ENCODE measurements at regions not wholly inside any gene's neighbourhood (a gene's known extent, or its start where the extent isn't known, plus 50 kb on each side); places are given as distances from the start of the nearest gene placed in this dataset.

DNA sequence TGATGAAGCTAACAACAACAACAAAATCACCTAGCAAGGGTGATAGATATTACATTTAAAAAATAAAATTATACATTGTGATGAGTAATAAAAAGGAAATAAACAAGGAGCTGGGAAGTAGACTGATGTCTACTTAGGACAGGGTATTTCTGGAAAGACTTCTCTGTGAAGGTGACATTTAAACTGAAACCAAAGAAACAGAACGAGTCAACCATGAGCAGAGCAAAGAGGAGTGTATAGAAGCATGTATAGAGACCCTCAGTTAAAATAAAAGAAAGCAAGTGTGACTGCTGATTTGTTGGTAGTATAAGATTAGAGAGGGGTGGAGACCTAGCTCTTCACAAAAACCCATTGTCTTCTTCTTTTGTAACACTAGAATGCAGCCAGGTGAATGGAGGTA is 53.0 kb upstream of the TDRD3 start:
- TF ChIP-seq, protein P1, sequence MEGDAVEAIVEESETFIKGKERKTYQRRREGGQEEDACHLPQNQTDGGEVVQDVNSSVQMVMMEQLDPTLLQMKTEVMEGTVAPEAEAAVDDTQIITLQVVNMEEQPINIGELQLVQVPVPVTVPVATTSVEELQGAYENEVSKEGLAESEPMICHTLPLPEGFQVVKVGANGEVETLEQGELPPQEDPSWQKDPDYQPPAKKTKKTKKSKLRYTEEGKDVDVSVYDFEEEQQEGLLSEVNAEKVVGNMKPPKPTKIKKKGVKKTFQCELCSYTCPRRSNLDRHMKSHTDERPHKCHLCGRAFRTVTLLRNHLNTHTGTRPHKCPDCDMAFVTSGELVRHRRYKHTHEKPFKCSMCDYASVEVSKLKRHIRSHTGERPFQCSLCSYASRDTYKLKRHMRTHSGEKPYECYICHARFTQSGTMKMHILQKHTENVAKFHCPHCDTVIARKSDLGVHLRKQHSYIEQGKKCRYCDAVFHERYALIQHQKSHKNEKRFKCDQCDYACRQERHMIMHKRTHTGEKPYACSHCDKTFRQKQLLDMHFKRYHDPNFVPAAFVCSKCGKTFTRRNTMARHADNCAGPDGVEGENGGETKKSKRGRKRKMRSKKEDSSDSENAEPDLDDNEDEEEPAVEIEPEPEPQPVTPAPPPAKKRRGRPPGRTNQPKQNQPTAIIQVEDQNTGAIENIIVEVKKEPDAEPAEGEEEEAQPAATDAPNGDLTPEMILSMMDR (IDR thresholded peaks at IDR 0.05), result no peak
- no peak for TF ChIP-seq POLR2A (IDR thresholded peaks at IDR 0.05)
